HepG2 (cell line): ENCODE measurements at regions not wholly inside any gene's neighbourhood (a gene's known extent, or its start where the extent isn't known, plus 50 kb on each side); places are given as distances from the start of the nearest gene placed in this dataset.
A peak's percentile ranks its signal among the peaks of the same experiment; 100 is the strongest.

Experiments used
- ATAD3A ChIP-seq: sonication (generic); formaldehyde crosslinking; IDR thresholded peaks from 2 replicates; pipeline ENCODE4 v1.4.0; 2020; ENCODE audit warnings: missing genetic modification reagents
- FOSL2 ChIP-seq: sonication (generic); formaldehyde crosslinking; IDR thresholded peaks from 2 replicates; pipeline ENCODE4 v1.4.0; 2020; ENCODE audit warnings: missing genetic modification reagents
- IKZF4 ChIP-seq: sonication (generic); formaldehyde crosslinking; IDR thresholded peaks from 2 replicates; pipeline ENCODE4 v1.5.1; 2020; ENCODE audit warnings: borderline replicate concordance, mild to moderate bottlenecking, low read depth, missing genetic modification reagents; ENCODE audit errors: not compliant biosample characterization
- MED1 ChIP-seq: sonication (generic); formaldehyde crosslinking; IDR thresholded peaks from 2 replicates; pipeline ENCODE4 v1.4.0; 2020; ENCODE audit warnings: missing genetic modification reagents
- POGZ ChIP-seq: sonication (generic); formaldehyde crosslinking; IDR thresholded peaks from 2 replicates; pipeline ENCODE4 v1.4.0; 2020; ENCODE audit warnings: mild to moderate bottlenecking, missing genetic modification reagents
- RFX1 ChIP-seq: fragments of 450-650 bp; IDR thresholded peaks from 2 replicates; pipeline ENCODE4 v1.6.1; 2017
- RXRA ChIP-seq: sonication (generic); formaldehyde crosslinking; IDR thresholded peaks from 2 replicates; pipeline ENCODE4 v1.5.1; 2020; ENCODE audit warnings: missing genetic modification reagents
- TERF1 ChIP-seq: sonication (generic); formaldehyde crosslinking; IDR thresholded peaks from 2 replicates; pipeline ENCODE4 v1.8.0; 2022; ENCODE audit warnings: mild to moderate bottlenecking, missing genetic modification reagents, moderate library complexity
- TFAP4 ChIP-seq: sonication (generic); IDR thresholded peaks from 2 replicates; pipeline ENCODE4 v1.6.1; 2016; ENCODE audit warnings: low read depth, borderline replicate concordance
- TGIF2 ChIP-seq: IDR thresholded peaks from 2 replicates; pipeline ENCODE4 v1.6.1; 2016; ENCODE audit warnings: control low read depth, missing compliant biosample characterization
- THRA ChIP-seq: sonication (generic); formaldehyde crosslinking; IDR thresholded peaks from 2 replicates; pipeline ENCODE4 v1.4.0; 2020; ENCODE audit warnings: missing genetic modification reagents, borderline replicate concordance
- ZBED4 ChIP-seq: sonication (generic); formaldehyde crosslinking; IDR thresholded peaks from 2 replicates; pipeline ENCODE4 v1.4.0; 2020; ENCODE audit warnings: missing genetic modification reagents, borderline replicate concordance
- ZEB1 ChIP-seq: IDR thresholded peaks from 2 replicates; pipeline ENCODE4 v1.6.1; 2012; ENCODE audit warnings: mild to moderate bottlenecking, low read depth, inconsistent platforms; ENCODE audit not compliant: insufficient replicate concordance
- ZNF292 ChIP-seq: sonication (generic); formaldehyde crosslinking; IDR thresholded peaks from 2 replicates; pipeline ENCODE4 v1.8.1; 2022; ENCODE audit warnings: mild to moderate bottlenecking, low read depth, missing genetic modification reagents, borderline replicate concordance
- ZNF552 ChIP-seq: sonication (generic); formaldehyde crosslinking; IDR thresholded peaks from 2 replicates; pipeline ENCODE4 v1.9.0; 2022; ENCODE audit warnings: missing genetic modification reagents, mild to moderate bottlenecking, borderline replicate concordance
- TF ChIP-seq, protein P1 (sequence below): IDR thresholded peaks from 2 replicates; pipeline ENCODE4 v1.6.1; 2016; ENCODE audit warnings: low read depth, missing genetic modification reagents, missing compliant biosample characterization

DNA sequence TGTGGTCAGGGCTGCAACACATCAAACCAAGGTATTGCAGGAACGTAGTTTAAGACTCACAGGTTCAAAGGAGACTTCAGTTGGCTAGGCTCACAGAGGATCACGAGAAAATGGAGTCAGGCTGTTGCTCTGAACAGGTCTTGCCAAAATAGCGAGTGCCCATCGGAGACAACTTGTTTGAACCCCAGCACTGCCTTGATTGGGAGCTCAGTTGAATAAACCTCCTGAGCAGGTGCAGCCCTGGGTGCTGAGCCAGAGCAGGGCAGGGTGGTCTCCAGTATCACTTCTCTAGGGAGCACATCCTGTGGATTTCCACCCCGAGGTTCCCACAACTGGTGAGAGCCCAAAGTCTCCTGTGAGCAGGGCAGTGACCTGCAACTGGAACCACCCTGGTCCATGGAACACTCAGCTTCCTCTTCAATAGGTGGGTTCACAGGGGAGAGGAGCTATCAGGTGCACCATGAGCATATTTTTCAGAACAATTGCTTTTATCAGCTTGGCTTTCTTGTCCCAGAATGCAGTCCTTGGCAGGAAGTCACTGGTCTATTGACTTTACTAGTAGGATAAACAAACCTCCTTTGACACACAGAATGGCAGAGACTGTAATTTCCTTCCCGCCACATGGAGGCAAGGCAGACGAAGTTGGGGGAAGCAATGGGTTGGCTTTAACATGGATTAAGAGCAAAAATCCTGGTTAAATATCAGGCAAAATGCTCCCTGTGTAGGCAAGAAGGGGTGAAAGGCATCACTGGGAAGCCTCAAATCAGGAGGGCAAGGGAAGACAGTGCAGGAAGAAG, 267.7 kb upstream of the FOXQ1 start (continued):
- TF ChIP-seq RFX1 (no peak), MED1 (CRISPR knock-in tag) (0 out of 2 replicates have a peak, but pooled peaks have one; percentile 47), ATAD3A (CRISPR knock-in tag) (no peak), ZNF292 (CRISPR knock-in tag) (peak; percentile 72; the same call in 1 of the 2 replicates), ZEB1 (peak; percentile 54), ZBED4 (no peak), TERF1 (CRISPR knock-in tag) (no peak), TFAP4 (peak; percentile 37; the same call in 1 of the 2 replicates), TGIF2 (CRISPR knock-in tag) (no peak), THRA (CRISPR knock-in tag) (peak; percentile 43; the same call in 1 of the 2 replicates), POGZ (CRISPR knock-in tag) (peak; percentile 87; the same call in 1 of the 2 replicates), ZNF552 (CRISPR knock-in tag) (no peak), IKZF4 (CRISPR knock-in tag) (peak; percentile 63), FOSL2 (CRISPR knock-in tag) (peak; percentile 33; the same call in 1 of the 2 replicates), RXRA (CRISPR knock-in tag) (0 out of 2 replicates have a peak, but pooled peaks have one; percentile 59)
- TF ChIP-seq, protein P1, sequence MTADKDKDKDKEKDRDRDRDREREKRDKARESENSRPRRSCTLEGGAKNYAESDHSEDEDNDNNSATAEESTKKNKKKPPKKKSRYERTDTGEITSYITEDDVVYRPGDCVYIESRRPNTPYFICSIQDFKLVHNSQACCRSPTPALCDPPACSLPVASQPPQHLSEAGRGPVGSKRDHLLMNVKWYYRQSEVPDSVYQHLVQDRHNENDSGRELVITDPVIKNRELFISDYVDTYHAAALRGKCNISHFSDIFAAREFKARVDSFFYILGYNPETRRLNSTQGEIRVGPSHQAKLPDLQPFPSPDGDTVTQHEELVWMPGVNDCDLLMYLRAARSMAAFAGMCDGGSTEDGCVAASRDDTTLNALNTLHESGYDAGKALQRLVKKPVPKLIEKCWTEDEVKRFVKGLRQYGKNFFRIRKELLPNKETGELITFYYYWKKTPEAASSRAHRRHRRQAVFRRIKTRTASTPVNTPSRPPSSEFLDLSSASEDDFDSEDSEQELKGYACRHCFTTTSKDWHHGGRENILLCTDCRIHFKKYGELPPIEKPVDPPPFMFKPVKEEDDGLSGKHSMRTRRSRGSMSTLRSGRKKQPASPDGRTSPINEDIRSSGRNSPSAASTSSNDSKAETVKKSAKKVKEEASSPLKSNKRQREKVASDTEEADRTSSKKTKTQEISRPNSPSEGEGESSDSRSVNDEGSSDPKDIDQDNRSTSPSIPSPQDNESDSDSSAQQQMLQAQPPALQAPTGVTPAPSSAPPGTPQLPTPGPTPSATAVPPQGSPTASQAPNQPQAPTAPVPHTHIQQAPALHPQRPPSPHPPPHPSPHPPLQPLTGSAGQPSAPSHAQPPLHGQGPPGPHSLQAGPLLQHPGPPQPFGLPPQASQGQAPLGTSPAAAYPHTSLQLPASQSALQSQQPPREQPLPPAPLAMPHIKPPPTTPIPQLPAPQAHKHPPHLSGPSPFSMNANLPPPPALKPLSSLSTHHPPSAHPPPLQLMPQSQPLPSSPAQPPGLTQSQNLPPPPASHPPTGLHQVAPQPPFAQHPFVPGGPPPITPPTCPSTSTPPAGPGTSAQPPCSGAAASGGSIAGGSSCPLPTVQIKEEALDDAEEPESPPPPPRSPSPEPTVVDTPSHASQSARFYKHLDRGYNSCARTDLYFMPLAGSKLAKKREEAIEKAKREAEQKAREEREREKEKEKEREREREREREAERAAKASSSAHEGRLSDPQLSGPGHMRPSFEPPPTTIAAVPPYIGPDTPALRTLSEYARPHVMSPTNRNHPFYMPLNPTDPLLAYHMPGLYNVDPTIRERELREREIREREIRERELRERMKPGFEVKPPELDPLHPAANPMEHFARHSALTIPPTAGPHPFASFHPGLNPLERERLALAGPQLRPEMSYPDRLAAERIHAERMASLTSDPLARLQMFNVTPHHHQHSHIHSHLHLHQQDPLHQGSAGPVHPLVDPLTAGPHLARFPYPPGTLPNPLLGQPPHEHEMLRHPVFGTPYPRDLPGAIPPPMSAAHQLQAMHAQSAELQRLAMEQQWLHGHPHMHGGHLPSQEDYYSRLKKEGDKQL (CRISPR knock-in tag), result no peak
